Left lobe of liver (tissue), 2 donors: ENCODE measurements at regions not wholly inside any gene's neighbourhood (a gene's known extent, or its start where the extent isn't known, plus 50 kb on each side); places are given as distances from the start of the nearest gene placed in this dataset.

Source experiments
- ATAC-seq: fragments of 200-7000 bp; cut with Tn5 transposase; one replicate; pipeline ENCODE4 v1.9.1; 2020; ENCODE audit warnings: mild to moderate bottlenecking, moderate library complexity
- DNase-seq: peaks from one replicate; pipeline ENCODE4 v3.0.0-alpha.2; 2020; ENCODE audit warnings: low spot score
- donor health status: DM: no; HTN: no; CAD: no; lungs with moderate emphysema.
- donor health status: DM: no; HTN: yes; CAD: no.

- ATAC-seq (peak; percentile 85), DNase-seq (peak; percentile 61)
Observed at GRCh38 chr2:64362562-64363026, 91.4 kb upstream of the LGALSL start.

DNA sequence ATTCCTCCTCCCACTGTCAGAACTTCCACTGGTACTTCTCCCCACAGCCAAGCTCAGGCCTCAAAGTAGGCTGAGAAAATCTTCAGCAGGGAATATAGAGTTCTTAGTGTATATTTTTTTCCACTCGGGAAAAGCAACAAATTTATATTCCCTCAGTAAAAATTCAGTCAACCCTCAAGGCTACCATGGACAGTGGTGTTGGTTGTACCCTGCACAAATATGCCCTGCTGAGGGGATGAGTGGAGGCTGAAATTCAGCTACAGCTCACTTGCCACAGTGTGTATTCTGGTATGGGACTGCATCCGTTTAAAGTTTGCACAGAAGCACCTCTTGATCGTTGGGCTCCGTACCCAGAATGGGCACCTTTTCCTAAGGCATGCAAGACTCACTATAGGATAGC is 90.8 kb upstream of the LGALSL start:
- DNase-seq (no peak), ATAC-seq (no peak)

DNA sequence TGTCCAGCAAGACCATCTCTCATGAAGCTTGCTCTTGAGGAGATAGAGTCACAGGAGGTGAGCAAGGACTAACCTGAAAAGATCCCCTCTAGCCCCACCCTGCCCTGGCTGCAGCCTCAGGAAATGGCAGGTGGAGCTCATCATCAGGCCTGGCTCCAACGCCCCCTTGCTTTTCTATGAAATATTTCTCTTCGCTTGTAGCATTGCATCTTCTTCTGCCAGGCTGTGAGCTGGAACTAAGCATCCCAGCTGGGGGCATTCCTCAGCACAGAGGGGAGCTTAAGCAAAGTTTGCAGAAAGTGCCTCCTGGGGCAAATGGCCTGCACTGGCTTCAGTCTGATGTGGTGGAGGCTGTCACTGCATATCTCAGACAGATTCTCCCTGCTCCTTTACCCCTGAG is 90.1 kb upstream of the LGALSL start:
- DNase-seq (no peak), ATAC-seq (no peak)

DNA sequence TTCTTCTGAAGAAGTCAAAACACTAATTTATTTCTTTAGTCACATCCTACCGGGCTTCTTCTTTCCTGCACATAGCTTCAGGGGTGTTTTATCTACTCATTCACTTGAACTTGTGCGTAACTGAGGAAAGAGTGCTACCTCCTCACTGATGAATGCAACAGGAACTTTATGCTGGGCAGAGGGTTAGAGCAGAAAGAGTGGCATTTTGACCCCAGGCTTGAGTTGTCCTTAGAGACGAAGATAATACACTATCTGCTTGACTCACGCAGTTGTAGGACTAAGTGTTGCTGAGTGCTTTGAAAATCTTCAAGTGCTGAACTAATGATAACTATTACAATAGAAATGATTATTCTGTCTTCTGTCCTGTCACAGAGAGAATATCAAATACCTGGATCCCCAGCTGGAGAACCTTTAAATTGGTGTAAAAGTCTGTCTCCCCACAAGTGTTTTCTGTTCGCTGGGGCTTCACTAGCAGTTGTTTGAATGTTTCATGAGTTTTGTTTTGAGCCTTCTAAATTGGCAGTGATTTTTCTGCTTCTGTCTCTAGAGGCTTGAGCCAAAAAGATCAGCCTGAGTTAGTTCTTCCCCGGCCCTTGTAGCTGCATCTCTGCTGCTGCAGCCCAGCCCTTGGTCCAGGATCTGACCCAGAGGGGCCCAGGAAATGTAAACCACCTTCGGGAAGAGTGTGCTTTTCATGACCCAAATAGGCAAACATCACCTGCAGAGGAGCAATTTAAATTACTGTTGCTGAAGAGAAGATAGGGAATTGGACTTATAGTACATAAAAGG is 86.3 kb upstream of the LGALSL start:
- ATAC-seq (no peak), DNase-seq (no peak)

DNA sequence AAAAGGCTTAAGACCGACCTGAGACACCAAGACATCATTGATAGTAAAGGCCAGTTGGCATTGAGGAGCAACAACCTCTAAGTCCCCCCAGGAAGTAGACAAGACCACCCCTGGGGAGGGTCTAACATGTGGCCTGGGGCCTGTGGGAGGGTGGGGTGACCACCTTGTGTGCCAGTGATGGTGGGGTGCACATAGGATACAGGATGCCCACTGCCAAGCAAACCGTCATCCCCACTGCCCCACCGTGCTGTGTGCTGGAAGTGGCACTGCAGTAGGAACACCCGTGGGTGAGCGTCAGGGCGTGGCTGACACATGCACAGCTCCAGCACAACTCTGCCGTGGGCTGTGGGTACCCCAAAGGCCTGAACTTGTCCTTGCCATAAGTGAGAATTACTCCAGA is 84.3 kb upstream of the LGALSL start:
- ATAC-seq (no peak), DNase-seq (peak; percentile 16)

DNA sequence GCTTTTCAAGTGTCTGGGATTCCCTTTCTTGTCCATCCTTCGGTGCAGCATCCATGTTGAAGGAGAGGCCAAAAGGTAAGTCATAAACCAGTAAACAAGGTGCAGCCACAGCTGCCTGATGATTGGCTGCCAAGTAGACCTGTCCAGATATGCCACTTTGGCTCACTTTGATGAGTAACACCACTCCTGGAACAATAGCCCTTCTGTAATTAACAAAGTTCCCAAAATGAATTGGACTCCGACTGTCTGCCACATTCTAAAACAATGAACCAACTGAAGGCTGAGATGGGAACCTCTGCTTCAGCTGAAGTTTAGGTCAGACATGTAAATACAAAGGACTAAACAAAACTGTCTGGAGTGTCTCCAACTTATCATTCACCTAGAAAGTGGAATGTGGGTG is 82.2 kb upstream of the LGALSL start:
- no peak for ATAC-seq
- peak; percentile 6 for DNase-seq

- ATAC-seq (peak; percentile 83), DNase-seq (peak; percentile 72)
Observed at GRCh38 chr2:64374686-64375085, 79.3 kb upstream of the LGALSL start.

DNA sequence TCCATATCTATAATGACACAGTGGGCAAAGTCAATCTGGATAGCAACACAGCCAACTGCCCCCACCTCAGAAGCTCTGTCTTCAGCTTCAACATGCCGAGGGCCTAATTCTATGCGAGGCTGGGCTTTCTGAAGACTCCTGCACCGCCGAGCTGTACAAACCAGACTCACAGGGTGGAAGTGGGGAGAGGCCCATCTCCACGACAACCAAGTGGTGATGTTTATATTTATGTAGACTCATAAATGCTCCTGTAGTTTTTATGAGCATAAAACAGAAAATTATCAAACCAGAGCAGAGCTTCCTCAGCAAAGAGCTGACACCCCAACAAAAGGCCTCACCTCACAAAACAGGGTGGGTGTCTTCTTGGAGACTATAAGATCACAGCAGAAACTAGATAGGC is 77.0 kb upstream of the LGALSL start:
- ATAC-seq (no peak), DNase-seq (peak; percentile 14)

GRCh38 chr2:64379186-64379585 is 74.8 kb upstream of the LGALSL start:
- DNase-seq (peak; percentile 31), ATAC-seq (no peak)

DNA sequence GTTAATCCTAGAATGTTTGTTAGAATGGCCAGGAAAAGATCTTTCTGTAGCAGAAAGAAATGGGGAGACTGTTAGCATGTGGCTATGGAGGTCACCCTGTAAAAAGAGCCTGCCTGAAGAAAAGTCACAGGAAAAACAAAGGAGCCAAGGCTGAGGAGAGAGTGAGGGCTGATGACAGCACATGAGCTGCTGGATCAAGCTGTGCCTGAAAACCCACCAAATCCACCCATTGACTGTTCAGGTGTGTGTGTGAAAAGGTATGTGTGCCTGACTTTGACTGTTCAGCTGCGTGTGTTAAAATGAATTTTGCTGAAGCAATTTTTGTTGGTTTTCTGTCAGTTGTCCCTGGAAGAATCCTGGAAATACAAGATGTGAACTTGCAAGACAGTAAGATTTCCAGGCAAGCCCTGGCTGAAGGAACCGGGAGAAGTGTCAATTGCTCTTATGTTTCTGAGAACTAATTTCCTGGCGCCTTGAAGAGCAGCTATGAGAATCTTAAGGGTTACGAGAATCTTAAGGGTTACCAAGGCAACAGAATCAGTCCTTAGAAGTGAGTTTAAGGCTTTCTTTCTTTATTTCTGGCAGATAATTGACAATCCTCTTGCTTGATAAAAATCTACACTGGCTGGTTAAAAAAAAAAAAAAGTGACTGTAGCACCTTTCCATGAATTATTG is 73.0 kb upstream of the LGALSL start:
- DNase-seq (peak; percentile 1), ATAC-seq (no peak)

DNA sequence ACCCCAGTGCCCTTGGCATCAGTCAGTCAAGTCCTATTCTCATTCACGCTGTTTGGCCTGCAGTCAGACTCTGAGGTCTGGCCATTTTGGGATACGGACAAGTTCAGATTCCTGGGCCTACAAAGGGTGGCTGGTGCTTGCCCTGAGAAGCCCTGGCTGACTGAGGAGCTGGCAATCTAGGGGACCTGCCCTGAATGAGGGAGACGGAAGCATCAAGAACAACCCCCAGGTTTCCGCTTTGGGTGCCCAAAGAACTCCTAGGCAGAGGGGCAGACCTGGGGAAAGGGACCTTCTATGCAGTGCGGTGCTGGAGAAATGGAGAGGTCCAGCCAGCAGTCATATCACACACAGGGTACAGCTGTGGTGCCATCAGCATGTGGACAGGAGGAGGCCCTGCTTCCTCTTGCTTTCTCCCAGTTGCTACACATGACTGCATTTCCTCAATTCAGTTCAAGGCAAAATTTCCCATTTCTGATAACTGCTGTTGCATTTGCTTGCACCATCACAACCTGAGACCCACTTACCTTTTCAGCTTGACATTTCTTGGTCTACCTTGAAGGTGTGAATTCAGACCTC is 70.9 kb upstream of the LGALSL start:
- DNase-seq, result peak; percentile 27
- peak; percentile 46 for ATAC-seq

DNA sequence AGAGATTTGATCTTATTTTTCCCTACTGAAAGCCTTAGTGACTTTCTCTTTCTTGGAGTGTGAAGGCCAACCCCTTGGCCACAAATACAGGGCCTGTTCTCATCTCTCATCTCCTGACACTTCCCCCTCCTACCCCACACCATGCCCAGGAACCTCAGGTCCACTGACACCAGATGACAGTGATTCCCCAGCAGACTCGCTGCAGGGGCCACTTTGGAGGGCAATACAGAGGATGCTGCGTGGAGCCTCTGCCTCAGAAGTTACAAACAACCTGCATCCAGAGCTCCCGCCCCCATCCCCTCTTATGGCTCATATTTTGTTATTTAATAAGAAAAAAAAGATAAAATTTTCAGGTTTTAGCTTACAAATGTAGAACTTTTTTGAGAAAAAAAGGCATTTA is 70.1 kb upstream of the LGALSL start:
- ATAC-seq, result no peak
- DNase-seq, result peak; percentile 4

DNA sequence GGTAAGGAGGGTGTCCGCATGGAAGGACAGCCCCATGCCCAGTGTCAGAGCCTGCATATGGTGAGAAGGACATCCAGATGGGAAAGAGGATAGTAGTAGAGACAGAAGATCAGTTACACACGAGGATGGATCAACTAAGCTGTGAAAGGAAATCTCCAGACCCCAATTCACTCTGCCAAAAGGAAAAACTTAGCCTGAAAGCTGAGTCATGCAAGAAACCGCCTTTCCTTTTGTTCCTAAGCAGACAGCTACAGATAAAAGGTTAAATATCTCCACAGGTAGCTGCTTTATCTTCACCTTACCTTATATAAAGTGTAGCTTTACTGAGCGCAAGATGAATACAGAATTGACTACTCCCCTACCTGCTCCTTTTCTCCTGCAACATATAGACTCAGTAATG is 67.3 kb upstream of the LGALSL start:
- ATAC-seq (no peak), DNase-seq (no peak)

GRCh38 chr2:64390586-64390985 is 63.4 kb upstream of the LGALSL start:
- DNase-seq, result no peak

DNA sequence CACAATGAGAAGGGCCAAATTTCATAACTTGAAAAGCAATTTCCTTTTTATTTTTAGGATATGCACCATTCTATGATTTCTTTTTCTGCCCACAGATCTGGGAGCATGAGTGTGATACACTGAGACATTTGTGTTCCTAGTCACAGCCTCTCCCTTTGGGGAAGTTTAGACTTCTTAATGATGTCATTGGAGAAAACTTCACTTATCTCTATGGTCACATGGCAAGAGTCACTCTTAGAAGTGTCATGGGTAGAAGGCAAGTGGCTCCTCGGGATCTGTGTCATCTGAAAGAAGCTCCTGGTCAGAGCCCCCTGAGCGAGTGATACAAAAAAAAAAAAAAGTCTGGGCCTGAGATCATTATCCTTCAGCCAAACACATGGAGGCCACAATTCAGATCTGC is 62.5 kb upstream of the LGALSL start:
- ATAC-seq, result no peak

More at GRCh38 chr2:64390586-64390985, 63.4 kb upstream of the LGALSL start:
- no peak for ATAC-seq

DNA sequence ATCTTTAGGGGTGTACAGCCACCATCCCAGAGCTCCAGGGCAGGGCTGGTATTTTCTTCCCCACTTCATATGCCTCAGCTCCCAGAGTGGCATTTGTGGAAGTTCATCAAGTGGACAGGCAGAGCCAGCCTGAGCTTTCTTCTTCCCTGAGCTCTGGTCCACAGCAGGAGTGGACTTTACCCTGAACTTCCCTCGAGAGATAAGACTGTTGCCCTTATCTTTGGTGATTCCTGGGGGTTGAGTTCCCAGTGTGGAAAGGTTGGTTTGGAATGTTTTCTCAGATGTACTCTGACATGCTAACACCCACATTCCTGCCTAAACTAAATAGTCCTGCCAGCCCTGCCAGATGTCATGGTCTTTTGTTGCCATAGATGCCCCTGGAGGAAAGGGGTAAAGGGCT is 62.0 kb upstream of the LGALSL start:
- DNase-seq (peak; percentile 65), ATAC-seq (peak; percentile 75)

More for the DNA sequence above, 62.5 kb upstream of the LGALSL start:
- no peak for DNase-seq

GRCh38 chr2:64392529-64392928 is 61.4 kb upstream of the LGALSL start:
- DNase-seq (peak; percentile 60), ATAC-seq (peak; percentile 68)

- DNase-seq (no peak), ATAC-seq (no peak)
Observed at GRCh38 chr2:64393383-64394010, 60.5 kb upstream of the LGALSL start.

DNA sequence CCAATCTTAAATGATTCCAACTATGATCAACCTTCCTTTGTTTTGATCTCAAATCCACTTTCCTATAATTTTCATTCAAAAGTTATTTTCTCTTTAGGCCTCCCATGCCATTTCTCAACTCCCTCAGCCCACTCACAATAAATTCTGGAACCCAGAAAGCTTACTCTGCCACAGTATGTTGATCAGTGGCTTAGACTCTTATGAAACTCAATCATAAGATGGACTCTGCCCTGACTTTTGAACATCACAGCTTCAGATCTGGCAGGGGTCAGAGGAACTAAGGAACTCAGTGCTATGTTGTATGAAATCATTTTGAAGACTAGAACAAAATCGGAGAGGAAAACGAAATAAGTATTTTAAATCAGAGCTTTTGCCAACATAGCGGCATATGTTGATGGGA is 59.8 kb upstream of the LGALSL start:
- peak; percentile 55 for DNase-seq
- peak; percentile 70 for ATAC-seq

GRCh38 chr2:64396001-64396400 is 58.0 kb upstream of the LGALSL start:
- DNase-seq (no peak), ATAC-seq (no peak)

- ATAC-seq (no peak), DNase-seq (no peak)
Observed at GRCh38 chr2:64396551-64396950, 57.4 kb upstream of the LGALSL start.
